Caki2 (cell line): ENCODE measurements at regions not wholly inside any gene's neighbourhood (a gene's known extent, or its start where the extent isn't known, plus 50 kb on each side); places are given as distances from the start of the nearest gene placed in this dataset.
"Not testable (repeated sequence)": the region's sequence is repeated elsewhere in the genome, so short reads cannot be mapped to it uniquely, and the experiment has no call there.

Source experiments
- DNase-seq: peaks from one replicate; pipeline ENCODE4 v3.0.0-alpha.2; 2015; ENCODE audit warnings: low read depth
- in situ Hi-C: cut with HindIII; loops from 2 replicates; pipeline ENCODE4 v1.10.0; 2016; ENCODE audit warnings: low sequenced_read_pairs, low pct_unique_long_range_greater_than_20kb, mixed read lengths

DNA sequence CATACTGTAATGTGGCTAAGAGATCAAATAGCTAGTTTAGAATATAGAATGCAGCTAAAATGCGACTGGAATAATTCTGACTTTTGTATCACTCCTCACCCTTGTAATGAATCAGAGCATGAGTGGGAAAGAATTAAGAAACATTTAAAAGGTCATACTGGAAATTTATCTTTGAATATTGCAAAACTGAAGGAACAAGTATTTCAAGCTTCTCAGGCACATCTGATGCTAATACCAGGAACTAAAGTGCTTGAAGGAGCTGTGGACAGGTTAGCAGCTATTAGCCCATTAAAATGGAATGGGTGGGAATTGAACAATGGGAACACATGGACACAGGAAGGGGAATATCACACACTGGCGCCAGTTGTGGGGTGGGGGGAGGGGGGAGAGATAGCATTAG, 144.2 kb upstream of the ZNF91 start:
- in situ Hi-C loops, result no loop called here
- no peak for DNase-seq

DNA sequence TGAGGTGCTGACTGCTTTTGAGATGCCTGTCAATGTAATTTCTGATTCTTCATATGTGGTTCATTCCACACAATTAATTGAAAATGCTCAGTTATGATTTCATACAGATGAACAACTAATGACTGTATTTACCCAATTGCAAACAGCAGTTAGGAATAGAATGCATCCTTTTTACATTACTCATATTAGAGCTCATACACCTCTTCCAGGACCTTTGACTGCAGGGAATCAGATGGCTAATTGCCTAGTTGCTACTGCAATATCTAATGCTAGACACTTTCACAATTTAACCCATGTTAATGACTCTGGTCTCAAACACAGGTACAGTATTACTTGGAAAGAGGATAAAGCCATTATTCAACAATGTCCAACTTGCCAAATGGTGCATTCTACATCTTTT, 141.9 kb upstream of the ZNF91 start:
- in situ Hi-C loops, DNase-seq: not testable (repeated sequence)

DNA sequence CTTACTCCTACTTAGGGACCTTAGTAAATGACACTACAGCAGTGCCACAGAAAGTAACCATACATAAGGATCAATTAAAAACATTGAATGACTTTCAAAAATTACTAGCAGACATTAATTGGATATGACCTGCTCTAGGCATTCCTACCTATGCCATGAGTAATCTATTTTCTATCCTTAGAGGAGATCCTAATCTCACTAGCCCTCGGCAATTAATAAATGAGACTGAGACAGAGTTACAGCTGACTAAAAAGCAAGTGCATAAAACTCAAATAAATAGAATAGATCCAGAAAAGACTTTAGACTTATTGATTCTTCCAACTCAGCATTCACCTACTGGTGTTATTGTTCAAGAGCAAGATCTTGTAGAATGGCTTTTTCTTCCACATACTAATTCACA, 141.1 kb upstream of the ZNF91 start:
- DNase-seq, in situ Hi-C loops: not testable (repeated sequence)

DNA sequence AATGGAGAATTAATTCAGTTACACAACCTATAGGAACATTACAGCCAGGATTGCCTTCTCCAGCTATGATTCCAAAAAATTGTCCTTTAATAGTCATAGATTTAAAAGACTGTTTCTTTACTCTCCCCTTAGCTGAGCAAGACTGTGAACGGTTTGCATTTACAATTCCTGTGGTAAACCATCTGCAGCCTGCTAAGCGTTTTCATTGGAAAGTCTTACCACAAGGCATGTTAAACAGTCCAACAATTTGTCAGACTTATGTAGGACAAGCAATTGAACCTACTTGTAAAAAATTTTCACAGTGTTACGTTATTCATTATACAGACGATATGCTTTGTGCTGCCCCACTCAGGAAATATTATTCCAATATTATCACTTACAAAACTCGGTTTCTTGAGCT, 140.6 kb upstream of the ZNF91 start:
- in situ Hi-C loops, DNase-seq: not testable (repeated sequence)

DNA sequence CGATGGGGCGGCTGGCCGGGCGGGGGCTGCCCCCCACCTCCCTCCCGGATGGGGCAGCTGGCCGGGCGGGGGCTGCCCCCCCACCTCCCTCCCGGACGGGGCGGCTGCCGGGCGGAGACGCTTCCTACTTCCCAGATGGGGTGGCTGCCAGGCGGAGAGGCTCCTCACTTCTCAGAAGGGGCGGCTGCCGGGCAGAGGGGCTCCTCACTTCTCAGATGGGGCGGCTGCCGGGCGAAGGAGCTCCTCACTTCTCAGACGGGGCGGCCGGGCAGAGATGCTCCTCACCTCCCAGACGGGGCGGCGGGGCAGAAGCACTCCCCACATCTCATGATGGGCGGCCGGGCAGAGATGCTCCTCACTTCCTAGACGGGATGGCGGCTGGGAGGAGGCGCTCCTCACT, 138.2 kb upstream of the ZNF91 start:
- DNase-seq, in situ Hi-C loops: not testable (repeated sequence)

DNA sequence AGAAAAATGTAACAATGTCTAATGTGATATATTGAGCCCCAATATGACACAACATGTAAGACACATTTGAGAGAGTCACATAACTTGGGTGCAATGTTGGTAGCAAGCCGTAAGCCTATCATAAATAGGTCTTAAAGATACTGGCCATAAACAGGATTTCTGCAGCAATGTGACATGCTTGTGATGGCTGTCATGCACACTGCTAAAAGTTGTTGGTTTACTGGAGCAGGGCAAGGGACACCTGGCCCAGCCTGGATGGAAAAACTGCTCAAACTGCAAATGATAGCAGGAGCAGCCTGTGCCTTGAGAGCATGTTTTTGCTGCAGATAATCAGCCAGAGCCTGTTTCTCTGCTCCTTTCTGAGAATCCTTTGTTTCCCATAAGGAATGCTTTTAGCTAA, 136.7 kb upstream of the ZNF91 start:
- DNase-seq, result no peak

DNA sequence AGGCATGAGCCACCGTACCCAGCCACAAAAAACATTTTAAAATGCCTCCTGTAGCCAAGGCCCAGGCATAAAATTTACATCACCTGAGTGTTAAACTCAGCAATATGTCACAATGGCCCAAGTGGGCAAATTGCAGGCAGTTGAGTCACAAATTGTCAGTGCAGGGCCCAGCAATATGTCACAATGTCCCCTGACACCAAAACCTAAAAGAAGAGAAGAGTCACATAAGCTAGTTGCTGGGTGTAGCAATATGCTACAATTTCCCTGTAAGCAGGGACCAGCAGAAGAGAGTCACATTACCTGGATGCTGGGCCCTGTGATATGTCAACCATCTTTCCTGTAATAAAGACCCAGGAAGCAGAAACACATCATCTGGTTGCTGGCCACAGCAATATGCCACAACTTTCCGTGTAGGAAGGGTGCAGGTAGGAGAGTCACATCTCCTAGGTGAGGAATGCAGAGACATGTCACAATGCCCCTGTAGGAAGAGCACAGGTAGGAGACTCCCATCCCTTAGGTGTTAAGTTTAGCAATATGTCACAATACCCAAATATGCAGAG, 136.0 kb upstream of the ZNF91 start:
- in situ Hi-C loops, result no loop called here
- DNase-seq, result no peak

More for the DNA sequence above, 136.7 kb upstream of the ZNF91 start:
- in situ Hi-C loops, result no loop called here

DNA sequence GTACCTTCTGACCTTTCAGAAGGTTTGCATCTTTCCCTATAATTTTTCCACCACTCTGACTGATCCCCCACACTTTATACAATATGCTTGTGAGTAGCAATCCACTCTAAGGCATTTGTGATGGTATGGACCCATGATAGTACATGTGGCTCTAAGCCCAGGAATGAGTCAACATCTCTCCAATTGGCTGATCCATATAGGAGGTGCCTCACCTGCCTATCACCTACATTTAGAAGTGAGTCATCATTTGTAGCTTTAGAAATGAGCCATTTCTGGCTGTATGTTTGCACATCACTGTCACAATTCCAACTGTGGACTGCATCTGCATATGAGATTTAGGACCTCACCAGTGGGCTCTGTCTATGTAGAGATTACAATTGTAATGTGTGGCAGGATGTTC, 133.1 kb upstream of the ZNF91 start:
- in situ Hi-C loops, result no loop called here

DNA sequence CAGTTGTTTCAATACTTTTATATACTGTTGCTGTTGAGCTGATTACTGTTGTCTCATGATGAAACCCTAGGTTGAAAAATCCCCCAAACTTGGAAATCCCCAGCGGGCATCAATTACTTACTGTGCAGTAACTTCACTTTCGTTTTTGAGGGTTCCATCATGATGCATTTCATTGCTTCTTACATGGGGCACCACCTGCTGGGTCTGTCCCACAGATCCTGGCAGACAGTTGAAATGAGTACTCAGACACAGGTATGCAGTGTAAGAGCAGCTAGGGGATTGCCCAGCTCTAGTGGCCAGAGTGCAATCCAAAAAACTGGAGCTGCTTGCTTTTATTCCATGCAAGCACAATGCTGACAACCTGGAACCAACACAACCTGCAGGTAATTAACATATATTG, 132.5 kb upstream of the ZNF91 start:
- in situ Hi-C loops, result no loop called here
- DNase-seq, result peak; percentile 8

More for the DNA sequence above, 133.1 kb upstream of the ZNF91 start:
- no peak for DNase-seq

DNA sequence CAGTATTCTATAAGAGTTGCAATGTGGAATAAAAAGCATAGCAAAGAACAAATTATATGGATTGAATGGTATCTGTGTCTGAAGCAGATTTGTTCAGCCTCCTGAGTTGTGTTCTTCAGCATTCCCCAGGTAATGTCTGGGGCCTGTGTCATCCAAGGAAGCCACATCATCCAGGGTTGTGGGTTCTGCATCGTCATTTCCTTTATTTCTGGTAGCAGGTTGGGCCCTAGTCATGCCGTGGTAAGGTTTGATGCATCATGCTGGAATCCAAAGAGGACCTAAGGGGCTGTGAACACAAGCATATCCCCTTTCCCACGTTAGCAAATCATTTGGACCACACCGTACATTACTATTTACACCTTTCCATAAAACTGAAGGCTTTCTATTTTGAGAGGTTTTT, 131.0 kb upstream of the ZNF91 start:
- in situ Hi-C loops, result no loop called here
- no peak for DNase-seq

DNA sequence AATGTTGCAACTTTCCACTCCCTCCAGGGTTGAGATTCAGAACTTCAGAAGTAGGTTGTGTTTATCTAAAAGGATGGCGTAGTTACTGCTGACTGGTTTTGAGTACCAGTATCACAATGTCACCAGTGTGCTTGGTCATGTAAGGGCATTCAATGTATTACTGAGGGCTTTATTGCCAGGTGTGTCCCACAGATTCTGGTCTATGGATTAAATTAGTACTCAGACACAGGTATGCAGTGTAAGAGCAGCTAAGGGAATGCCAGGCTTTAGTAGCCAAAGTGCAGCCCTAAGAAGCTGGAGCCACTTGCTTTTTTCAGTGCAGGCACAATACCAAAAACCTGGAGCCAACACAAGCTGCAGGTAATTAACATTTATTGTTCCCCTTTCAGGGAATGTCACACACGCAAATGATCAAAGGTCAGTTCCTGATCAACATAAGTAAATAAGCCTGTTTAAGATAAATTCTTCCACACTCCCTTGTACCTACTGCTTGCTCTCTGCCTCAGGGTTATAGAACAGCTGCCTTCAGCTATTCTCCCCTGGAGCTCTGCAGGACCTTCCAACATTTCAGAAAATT, 130.1 kb upstream of the ZNF91 start:
- no peak for DNase-seq
- in situ Hi-C loops, result no loop called here

DNA sequence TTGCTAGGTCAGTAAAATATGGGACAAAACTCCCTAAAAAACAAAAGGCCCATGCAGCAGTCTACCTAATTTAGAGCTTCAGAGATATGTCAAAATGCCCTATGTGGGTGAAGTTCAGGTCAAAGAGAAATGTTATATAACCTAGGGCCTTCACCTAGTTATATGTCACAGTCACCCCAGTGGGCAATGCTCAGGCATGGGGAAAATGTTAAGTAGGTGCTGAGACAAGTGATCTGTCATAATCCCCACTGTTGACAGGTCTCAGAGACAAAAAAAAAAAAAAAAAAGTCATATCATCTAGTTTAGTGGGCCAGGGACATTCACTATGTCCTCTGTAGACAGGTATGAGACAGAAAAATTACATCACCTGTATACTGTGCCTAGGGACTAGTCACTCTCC, 128.6 kb upstream of the ZNF91 start:
- DNase-seq, result no peak
- in situ Hi-C loops, result no loop called here

DNA sequence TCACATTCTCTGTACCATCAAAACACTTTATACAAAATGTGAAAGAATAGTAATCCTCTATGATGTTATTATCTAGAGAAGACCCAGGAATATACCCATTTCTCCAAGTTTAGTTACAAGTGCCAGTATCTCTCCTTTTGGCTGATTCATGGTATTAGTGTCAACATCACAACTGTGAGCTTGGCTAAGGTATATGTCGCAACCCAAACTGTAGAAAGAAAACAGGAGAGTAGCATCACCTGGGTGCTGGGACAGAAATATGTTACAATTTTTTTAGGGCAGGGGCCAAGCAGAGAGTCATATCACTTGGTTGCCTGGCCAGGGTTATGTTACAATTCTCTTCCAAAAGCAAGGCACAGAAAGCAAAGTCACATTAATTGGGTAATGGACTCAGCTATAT, 127.2 kb upstream of the ZNF91 start:
- in situ Hi-C loops, result no loop called here
- DNase-seq, result no peak

DNA sequence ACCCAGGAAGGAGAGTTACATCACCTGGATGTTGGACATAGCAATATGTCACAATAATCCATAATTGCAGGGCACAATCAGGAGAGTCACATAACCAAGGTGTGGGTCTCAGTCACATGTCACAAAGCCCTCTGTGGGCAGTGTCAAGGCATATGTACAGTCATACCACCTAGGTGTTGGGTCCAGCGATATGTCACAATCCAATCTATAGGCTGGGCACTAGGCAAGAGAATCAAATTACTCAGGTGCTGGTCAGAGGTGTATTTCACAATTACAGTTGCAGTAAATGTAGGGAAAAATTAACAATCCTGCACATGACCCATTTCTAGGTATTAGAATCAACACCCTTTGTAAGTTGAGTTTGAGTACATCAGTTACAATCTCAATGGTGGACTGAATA, 126.2 kb upstream of the ZNF91 start:
- in situ Hi-C loops, result no loop called here
- DNase-seq, result no peak

DNA sequence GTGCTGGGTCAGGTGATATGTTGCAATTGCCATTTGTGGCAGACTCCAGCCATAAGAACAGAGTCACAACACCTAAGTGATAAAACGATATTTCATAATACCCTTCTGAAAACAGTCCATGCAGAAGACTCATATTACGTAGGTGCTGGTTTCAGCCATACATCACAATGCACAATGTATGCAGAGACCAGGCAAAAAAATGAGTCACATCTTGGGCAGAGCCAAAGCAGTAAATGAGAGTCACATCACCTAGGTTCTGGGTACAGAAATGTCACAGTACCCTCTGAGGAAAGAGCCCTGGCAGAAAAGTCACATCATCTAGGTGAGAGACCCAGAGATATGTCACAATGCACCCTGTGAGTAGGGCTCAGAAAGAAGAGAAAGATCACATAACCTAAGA, 125.2 kb upstream of the ZNF91 start:
- no peak for DNase-seq
- in situ Hi-C loops, result no loop called here

DNA sequence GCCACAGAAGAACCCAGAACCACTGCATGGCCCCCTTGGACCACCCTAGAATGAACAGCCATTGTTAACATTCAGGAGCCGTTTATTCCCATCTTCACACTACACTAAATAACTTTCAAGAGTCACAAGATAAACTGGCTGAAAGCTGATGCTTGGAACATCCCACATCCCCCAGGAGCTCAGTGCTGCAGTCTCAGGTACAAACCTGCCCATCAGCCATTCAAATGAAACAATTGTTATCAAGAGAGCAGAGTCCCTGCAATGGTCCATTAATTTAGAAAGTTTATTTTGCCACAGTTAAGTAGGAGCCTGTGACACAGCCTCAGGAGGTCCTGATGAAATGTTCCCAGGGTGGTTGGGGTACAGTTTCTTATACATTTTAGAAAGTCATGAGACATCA, 123.8 kb upstream of the ZNF91 start:
- in situ Hi-C loops, result no loop called here
- DNase-seq, result no peak

DNA sequence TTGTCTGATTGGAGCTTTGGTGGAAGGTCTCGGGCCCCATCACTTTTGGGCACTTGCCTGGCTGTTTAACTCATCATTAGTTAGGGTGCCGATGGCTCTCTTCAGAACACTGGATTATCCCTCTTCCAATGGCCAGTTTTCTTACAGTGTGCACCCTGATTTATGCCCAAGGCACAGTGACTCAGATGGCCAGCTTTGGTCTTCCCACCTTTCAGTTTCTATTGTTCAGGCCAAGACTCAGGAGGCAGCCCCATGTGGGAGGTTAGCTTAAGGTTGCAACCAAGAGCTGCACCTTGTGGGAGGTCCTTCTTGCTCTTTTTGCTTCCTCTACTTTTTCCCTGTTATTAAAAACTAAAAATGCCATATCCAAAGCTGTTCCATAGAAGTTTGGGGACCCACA, 121.0 kb upstream of the ZNF91 start:
- in situ Hi-C loops, result no loop called here

DNA sequence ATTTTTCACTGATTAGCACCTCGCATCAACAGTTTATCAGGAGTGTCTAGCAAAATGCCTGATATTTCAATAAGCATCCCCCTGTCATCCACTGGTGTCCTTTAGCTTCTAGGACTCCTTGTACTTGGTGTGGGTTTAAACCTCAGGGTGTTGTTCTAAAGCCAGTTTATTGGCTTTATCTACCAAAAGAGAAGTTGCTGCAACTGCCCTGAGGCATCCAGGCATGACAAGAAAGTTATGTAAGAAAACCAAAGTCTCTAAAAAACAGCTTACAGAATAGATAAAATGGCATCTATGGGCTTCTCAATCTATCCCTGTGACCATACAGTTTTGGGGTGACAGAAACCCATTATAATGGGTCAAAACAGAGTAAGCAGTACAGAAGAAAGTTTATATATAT, 120.3 kb upstream of the ZNF91 start:
- in situ Hi-C loops, result no loop called here
- no peak for DNase-seq

More for the DNA sequence above, 121.0 kb upstream of the ZNF91 start:
- DNase-seq, result no peak

DNA sequence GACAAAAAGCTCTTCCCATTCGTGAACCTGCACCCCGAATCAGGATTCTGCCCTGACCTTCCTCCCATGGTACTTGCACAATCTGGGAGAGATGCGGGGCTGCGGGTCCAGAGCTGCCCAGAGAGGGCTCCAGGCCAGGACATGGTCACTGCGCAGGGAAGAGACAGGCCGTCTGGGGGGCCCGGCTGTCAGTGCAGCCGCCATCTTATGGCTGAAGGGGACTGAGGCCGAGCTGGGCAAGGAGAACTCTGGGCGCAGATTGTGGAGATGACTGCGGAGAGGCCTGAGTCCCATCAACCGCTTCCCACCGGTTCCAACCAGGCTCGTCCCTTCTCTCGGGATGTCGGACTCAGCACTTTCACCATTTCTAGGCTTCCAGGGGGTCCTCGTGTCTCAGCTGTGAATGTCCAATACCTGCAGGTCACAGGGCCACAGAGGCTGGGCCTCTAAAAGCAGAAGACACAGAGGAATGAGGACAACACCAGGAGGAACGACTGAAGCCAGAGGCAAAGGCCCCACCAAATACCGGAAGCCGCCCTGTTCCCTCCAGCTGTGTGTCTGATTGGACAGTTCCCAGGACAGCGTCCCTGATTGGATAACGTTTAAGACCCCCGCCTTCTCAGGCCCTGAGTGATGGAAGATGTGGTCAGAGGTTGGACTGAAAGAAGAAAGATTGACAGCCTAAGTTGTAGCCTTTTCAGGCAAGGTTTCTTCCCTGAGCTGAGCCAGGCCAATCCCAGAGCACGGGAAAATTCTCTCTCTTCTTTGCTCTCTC, 117.1 kb upstream of the ZNF91 start:
- in situ Hi-C loops, result no loop called here
- DNase-seq, result no peak
